DMS79 (cell line): ENCODE measurements at regions not wholly inside any gene's neighbourhood (a gene's known extent, or its start where the extent isn't known, plus 50 kb on each side); places are given as distances from the start of the nearest gene placed in this dataset.

ENCODE experiments used
- DNase-seq: peaks from one replicate; lab custom pipeline; 2025; lab: John Stamatoyannopoulos, UW

DNA sequence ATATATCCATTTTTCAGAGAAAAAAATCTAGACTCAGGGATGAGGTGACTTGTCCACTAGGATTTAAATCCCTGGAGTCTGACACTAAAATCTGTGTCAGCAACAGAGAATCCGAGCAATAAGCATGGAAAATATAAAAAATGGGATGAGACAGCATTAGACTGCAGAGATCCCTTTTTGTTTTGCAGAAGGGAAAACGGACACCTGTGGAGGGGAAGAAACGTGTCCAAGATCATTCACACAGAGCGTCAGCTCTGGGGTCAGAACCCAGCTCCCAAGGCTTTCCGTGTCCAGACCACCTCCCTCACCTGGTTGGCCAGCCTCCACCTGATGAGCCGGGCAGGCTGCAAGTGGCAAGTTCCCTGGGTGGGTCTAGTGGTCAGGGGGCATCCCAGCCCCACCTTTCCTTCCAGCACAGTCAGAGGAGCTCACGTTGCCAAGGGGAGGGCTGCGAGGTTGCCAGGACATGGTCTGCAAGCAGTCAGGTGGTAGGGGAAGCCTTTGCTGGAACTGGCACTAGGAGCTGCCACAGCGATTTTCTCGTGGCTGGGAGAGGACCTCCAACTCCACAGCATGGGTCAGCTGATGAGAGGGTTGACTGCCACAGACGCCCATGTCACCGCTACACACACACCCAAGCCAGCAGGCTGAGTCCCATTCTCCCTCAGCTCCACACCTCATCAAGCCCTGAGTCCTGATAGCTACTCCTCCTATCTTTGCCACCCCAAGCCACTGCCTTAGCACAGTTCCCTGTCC, 65.9 kb upstream of the CPLX2 start:
- DNase-seq: no peak

DNA sequence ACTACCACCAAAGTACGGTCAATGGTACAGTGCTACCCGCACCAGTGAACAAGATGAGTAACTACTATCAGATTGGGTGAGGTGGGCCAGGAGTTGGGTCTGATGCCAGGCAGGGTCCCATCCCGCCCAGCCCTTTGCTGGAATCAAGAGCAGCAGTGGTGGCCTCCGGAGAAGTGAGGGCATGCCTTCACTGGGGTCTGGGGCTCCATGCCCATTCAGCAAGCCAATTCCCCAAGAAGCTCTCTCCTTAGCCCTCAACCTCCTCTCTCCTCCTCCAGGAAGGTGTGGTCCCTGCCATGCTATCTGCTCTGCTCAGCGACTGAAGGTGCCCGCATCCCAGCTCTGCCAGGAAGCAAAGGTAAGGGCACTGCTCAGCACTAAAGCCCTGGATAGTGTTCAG, 62.7 kb upstream of the CPLX2 start:
- no peak for DNase-seq

DNA sequence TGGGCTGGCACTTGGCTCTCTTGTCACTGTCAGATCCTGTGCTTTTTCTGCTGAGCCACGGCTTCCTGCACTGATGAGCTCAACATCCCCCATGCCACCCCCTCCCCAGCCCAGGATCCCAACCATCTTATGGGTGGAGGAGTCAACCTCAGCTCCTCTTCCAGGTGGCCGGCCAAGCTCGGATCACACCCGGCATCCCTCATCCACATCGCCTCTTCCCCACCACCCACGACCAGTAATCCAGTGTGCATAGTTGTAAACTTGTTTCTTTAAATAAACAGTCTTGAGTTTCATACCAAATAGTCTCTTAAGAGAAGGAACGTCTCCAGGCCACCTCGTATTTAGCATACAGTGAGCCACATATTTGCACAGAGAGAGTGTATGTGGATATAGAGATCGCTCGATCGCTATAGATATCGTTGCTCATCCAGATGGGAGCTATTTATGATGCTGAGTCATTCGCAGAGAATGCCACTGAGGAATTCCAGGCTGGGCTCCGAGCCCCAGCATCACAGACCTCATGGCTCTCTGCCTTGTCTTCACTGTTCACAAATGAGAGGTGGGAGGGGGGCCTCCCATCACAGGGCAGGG, 61.8 kb upstream of the CPLX2 start:
- no peak for DNase-seq

DNA sequence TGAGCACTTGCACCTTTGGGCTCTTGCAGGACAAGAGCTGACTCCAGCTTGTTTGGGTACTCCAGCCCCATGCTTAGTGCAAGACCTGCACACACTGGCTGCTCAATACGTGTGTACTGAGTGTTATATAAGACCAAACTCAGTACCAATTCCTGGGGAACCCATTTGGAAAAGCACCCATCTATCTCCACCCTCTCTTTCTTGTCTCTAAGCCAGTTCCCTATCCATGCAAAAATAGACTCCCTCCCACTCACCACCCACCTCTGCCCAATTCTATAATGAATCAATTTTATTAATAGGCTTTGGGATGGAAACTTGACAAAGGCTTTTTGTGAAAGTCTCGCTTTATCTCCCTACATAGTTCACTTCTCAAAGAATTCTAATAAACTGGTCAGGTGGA, 60.9 kb upstream of the CPLX2 start:
- DNase-seq: no peak

DNA sequence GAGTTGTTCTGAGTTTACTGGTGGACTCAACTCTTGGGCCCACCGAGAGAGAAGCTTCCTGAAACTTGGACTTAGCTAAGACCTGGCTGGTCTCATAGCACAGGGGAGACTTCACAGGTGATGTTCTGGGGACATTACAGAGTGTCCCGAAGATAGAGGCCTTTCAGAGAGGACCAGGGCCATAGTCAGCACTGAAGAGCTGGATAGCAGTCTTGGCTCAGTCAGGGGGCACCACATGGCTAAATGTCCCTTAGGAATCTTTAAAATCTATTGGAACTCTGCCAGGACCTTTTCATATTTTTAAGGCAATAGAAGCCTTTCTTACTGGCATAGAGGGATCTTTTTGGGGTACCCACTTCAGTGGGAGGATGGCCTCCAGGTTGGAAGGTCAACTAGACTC, 59.8 kb upstream of the CPLX2 start:
- DNase-seq: no peak

DNA sequence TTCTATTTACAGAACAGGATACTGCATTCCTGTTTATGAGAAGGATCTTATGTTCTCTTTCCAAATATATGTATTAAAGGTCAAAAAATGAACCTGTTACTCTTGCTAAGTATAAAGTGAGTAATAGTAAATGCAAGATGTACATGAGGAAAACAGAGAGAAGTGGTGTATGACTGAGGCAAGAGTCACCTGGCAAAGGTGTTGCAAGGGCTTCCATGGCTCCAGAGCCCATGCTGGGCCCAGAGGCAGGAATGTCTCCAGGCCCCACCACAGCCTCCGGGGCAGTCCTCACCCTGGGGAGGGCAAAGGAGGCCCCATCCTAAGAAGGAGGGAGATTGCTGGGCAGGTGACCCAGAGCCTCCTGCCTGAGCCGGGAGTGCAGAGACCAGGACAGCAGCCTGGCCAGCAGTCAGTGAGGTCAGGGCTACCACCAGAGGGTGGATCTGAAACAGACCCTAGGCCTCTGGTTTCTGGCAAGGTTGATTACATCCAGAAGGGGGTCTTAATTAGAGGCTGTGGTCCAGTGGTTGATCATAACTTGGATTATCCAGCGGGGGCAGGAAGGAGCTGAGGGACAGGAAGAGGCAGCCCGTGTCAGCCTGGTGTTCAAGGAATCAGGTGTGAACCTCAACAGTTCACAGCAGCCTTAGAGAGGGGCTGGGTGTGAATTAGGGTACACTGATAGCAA, 57.3 kb upstream of the CPLX2 start:
- DNase-seq: no peak

DNA sequence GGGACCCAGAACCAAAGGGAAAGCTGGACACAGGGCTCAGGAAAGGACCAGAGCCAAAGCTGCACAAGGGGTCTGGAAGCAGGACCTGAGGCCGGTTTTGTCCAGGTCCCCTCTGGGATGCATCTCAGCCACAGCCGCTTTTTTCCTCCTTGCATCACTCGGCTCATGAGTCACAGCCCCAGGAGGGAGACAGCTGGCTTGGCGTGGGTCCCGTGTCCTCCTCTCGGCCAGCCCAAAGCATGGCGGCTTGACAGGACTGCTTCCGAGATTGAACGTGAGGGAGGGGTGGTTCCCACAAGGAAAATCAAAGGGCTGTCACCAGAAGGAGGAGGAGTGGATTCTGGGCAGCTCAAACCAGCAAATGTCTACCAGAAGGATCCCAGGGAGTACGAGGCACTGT, 56.7 kb upstream of the CPLX2 start:
- DNase-seq: no peak

DNA sequence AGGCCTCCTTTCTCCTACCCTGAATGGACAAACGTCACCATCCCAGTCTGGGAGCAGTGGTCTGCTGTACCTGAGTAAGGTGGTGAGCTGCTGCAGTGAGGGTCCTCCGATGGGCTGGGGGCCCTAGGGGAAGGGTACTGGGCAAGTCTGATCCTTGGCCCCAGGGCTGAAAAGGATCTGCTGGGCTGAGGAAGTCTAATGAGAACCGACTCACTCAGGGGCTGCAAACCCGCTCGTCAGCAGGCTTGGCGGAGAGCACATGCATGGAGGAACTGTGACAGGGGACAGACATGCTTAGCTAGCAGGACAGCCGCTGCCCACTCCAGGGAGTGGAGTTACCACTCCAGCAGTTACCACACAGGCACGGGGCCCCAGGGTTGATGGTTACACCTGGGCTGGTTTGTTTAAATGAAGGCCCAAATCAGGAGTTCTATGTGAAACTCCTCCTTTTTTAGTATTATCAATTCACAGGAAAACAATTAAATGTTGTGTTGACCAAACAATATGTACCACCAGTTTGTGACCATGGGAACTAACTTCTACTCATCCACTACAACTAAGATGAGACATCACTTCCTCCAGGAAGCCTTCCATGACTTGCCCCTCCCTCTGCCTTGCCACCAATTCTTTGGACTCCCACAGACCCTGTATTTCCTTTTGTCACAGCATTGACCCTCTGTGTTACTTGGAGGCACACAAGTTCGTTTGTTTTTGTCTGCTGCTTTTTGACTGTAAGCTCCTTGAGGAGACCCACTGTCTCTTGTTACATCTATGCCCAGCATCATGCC, 56.1 kb upstream of the CPLX2 start:
- DNase-seq: no peak

DNA sequence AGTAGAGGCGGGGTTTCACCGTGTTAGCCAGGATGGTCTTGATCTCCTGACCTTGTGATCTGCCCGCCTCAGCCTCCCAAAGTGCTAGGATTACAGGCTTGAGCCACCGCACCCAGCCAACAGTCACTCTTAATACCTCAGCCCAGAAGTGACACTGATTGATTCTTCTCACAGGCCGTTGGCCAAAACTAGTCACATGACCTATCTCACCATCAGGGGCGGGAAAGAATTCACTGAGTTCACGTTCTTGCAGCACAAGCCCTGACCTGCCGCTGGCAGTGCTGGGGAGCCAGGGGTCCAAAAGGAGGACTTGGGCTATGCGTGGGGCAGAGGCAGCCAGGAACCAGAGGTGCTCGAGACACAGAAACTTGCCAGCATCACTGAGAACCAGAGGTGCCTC, 55.0 kb upstream of the CPLX2 start:
- DNase-seq: no peak

DNA sequence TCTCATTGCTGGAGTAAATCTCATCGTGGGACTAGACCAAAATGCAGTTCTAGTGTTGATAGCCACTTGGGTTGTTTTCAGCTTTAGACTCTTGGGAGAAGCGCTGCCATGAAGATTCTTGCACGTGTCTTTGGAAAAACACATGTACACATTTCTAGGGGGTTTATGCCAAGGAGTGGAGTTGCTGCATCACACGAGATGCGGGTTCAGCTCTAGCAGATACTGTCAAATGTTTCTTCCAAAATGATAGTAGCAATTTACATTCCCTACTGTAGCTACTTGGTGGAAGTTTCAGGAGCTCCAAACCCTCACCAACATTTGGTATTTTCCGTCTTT, 52.3 kb upstream of the CPLX2 start:
- no peak for DNase-seq

DNA sequence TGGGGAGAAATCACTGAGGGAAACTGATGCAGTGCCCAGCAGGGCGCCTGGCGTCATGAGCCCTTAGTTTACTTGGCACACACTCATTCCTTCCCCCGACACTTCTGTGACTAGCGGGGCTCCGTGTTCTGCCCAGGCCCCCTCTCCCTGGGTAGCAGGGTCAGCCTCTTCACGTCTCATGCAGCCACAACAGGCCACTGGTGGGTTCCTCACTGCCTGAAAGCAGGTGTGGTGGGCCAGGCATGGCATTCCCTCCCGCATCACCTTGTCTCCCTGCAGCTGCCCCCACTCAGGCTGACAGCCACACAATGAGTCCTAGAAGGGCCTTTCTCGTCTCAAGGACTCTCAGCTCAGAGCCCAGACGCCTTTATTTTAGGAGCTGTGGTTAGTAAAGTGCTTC, 51.1 kb upstream of the CPLX2 start:
- DNase-seq: peak; percentile 69
